OCI-LY7 (cell line): ENCODE measurements at regions not wholly inside any gene's neighbourhood (a gene's known extent, or its start where the extent isn't known, plus 50 kb on each side); places are given as distances from the start of the nearest gene placed in this dataset.

Source experiments
- EZH2phosphoT487 ChIP-seq: fragments of 200-600 bp; sonication (generic); IDR thresholded peaks from 2 replicates; pipeline ENCODE4 v1.6.1; 2018; ENCODE audit warnings: low read depth, borderline replicate concordance, mild to moderate bottlenecking, mixed run types, antibody characterized with exemption, low read length, moderate library complexity, mixed read lengths
- TF ChIP-seq, protein P1 (sequence below): fragments of 200-600 bp; sonication (generic); conservative IDR thresholded peaks from 2 replicates; pipeline ENCODE4 v1.5.1; 2014; ENCODE audit warnings: mild to moderate bottlenecking, antibody characterized with exemption, low read length, moderate library complexity, mixed read lengths

- TF ChIP-seq, protein P1, sequence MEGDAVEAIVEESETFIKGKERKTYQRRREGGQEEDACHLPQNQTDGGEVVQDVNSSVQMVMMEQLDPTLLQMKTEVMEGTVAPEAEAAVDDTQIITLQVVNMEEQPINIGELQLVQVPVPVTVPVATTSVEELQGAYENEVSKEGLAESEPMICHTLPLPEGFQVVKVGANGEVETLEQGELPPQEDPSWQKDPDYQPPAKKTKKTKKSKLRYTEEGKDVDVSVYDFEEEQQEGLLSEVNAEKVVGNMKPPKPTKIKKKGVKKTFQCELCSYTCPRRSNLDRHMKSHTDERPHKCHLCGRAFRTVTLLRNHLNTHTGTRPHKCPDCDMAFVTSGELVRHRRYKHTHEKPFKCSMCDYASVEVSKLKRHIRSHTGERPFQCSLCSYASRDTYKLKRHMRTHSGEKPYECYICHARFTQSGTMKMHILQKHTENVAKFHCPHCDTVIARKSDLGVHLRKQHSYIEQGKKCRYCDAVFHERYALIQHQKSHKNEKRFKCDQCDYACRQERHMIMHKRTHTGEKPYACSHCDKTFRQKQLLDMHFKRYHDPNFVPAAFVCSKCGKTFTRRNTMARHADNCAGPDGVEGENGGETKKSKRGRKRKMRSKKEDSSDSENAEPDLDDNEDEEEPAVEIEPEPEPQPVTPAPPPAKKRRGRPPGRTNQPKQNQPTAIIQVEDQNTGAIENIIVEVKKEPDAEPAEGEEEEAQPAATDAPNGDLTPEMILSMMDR: no peak
- TF ChIP-seq EZH2phosphoT487: no peak
Observed at GRCh38 chr4:174023641-174024040, 259.8 kb downstream of the FBXO8 start.
